WTC11 (cell line): ENCODE measurements at regions not wholly inside any gene's neighbourhood (a gene's known extent, or its start where the extent isn't known, plus 50 kb on each side); places are given as distances from the start of the nearest gene placed in this dataset.

Source experiments
- ATAC-seq: fragments of 200-7000 bp; cut with Tn5 transposase; 2 replicates; pipeline ENCODE4 v1.10.0; 2021; ENCODE audit warnings: mild to moderate bottlenecking, moderate library complexity
- CTCF ChIA-PET: fragments of 300-600 bp; sonication (Branson Sonifier 250); formaldehyde crosslinking; loops from one replicate; lab custom pipeline; 2021; ENCODE audit warnings: antibody characterized with exemption; lab: Charles Lee
- POLR2A ChIA-PET: fragments of 350-600 bp; sonication (Branson Sonifier 250); formaldehyde crosslinking; loops from one replicate; lab custom pipeline; 2021; ENCODE audit warnings: antibody characterized with exemption; lab: Charles Lee
- DNase-seq: peaks from one replicate; pipeline ENCODE4 v3.0.0; 2021; ENCODE audit warnings: low spot score
- H3K27ac Mint-ChIP-seq: 2 replicates; pipeline ENCODE4 v1.8.0; 2021; ENCODE audit warnings: mixed read lengths
- H3K27me3 Mint-ChIP-seq: 2 replicates; pipeline ENCODE4 v1.8.0; 2021; ENCODE audit warnings: low read depth, mild to moderate bottlenecking, moderate library complexity, mixed read lengths
- H3K36me3 Mint-ChIP-seq: 2 replicates; pipeline ENCODE4 v1.8.0; 2021; ENCODE audit warnings: mixed read lengths
- H3K4me1 Mint-ChIP-seq: 2 replicates; pipeline ENCODE4 v1.8.0; 2022; ENCODE audit warnings: mixed read lengths
- H3K4me3 Mint-ChIP-seq: 2 replicates; pipeline ENCODE4 v1.8.0; 2021; ENCODE audit warnings: mild to moderate bottlenecking, moderate library complexity, mixed read lengths
- H3K9me3 Mint-ChIP-seq: 2 replicates; pipeline ENCODE4 v1.8.0; 2021; ENCODE audit warnings: mixed read lengths
- AFF4 ChIP-seq: sonication (generic); formaldehyde crosslinking; IDR thresholded peaks from 2 replicates; pipeline ENCODE4 v1.8.1; 2023; ENCODE audit warnings: mild to moderate bottlenecking, missing genetic modification reagents, borderline replicate concordance
- ATF6 ChIP-seq: sonication (generic); formaldehyde crosslinking; IDR thresholded peaks from 2 replicates; pipeline ENCODE4 v1.8.1; 2023; ENCODE audit warnings: mild to moderate bottlenecking, missing genetic modification reagents
- E2F4 ChIP-seq: sonication (generic); formaldehyde crosslinking; IDR thresholded peaks from 2 replicates; pipeline ENCODE4 v1.8.1; 2022; ENCODE audit warnings: low read depth, mild to moderate bottlenecking, moderate library complexity, missing genetic modification reagents, borderline replicate concordance
- HMGA2 ChIP-seq: fragments of 250-450 bp; sonication (Bioruptor Pico); IDR thresholded peaks from 2 replicates; pipeline ENCODE4 v1.4.0; 2021; ENCODE audit warnings: mild to moderate bottlenecking, moderate library complexity
- IRF2 ChIP-seq: sonication (generic); formaldehyde crosslinking; IDR thresholded peaks from 2 replicates; pipeline ENCODE4 v1.8.0; 2022; ENCODE audit warnings: low read depth, missing genetic modification reagents, borderline replicate concordance
- NFYB ChIP-seq: sonication (generic); formaldehyde crosslinking; conservative IDR thresholded peaks from 2 replicates; pipeline ENCODE4 v1.8.0; 2022; ENCODE audit warnings: low read depth, missing genetic modification reagents
- PRDM15 ChIP-seq: sonication (generic); formaldehyde crosslinking; IDR thresholded peaks from 2 replicates; pipeline ENCODE4 v1.8.0; 2022; ENCODE audit warnings: missing genetic modification reagents
- PRRX2 ChIP-seq: fragments of 250-450 bp; sonication (Bioruptor Pico); IDR thresholded peaks from 2 replicates; pipeline ENCODE4 v1.8.0; 2021; ENCODE audit warnings: mild to moderate bottlenecking
- SP1 ChIP-seq: sonication (generic); formaldehyde crosslinking; conservative IDR thresholded peaks from 2 replicates; pipeline ENCODE4 v1.8.1; 2022; ENCODE audit warnings: missing genetic modification reagents
- STAT6 ChIP-seq: sonication (generic); formaldehyde crosslinking; conservative IDR thresholded peaks from 2 replicates; pipeline ENCODE4 v1.8.1; 2023; ENCODE audit warnings: mild to moderate bottlenecking, low read depth, missing genetic modification reagents, moderate library complexity
- TEAD1 ChIP-seq: sonication (generic); formaldehyde crosslinking; IDR thresholded peaks from 2 replicates; pipeline ENCODE4 v1.8.0; 2022; ENCODE audit warnings: mild to moderate bottlenecking, missing genetic modification reagents
- USF1 ChIP-seq: sonication (generic); formaldehyde crosslinking; IDR thresholded peaks from 2 replicates; pipeline ENCODE4 v1.8.0; 2022; ENCODE audit warnings: mild to moderate bottlenecking, missing genetic modification reagents
- ZNF317 ChIP-seq: sonication (generic); formaldehyde crosslinking; IDR thresholded peaks from 2 replicates; pipeline ENCODE4 v1.8.1; 2023; ENCODE audit warnings: low read depth, mild to moderate bottlenecking, moderate library complexity, missing genetic modification reagents, borderline replicate concordance

GRCh38 chr2:60175290-60175689, 378.2 kb downstream of the BCL11A start (continued):
- TF ChIP-seq AFF4 (no peak), IRF2 (CRISPR knock-in tag) (no peak), ZNF317 (CRISPR knock-in tag) (no peak)

GRCh38 chr2:60174146-60174545, 379.3 kb downstream of the BCL11A start:
- ATAC-seq = no peak
- ChIA-PET CTCF (no interaction called here), POLR2A (no interaction called here)
- no peaks in the 10 kb centered on the region for H3K4me1 Mint-ChIP-seq
- no peak overlapping the region for H3K27ac Mint-ChIP-seq
- no peaks in the 10 kb centered on the region for H3K36me3 Mint-ChIP-seq
- no peak for DNase-seq
- no peak for TF ChIP-seq STAT6 (CRISPR knock-in tag)
- no peak for TF ChIP-seq PRRX2 (CRISPR knock-in tag)
- TF ChIP-seq HMGA2 (CRISPR knock-in tag) = no peak
- no peak for TF ChIP-seq E2F4 (CRISPR knock-in tag)
- TF ChIP-seq PRDM15 (CRISPR knock-in tag) = no peak
- TF ChIP-seq SP1 = no peak
- TF ChIP-seq USF1 (CRISPR knock-in tag) = no peak
- TF ChIP-seq NFYB (CRISPR knock-in tag) = no peak
- TF ChIP-seq TEAD1 (CRISPR knock-in tag) = no peak
- TF ChIP-seq ATF6 (CRISPR knock-in tag) = no peak
- H3K9me3 Mint-ChIP-seq = no peaks in the 10 kb centered on the region
- no peaks in the 10 kb centered on the region for H3K27me3 Mint-ChIP-seq
- no peak overlapping the region for H3K4me3 Mint-ChIP-seq
